ENCODE measurements at regions not wholly inside any gene's neighbourhood (a gene's known extent, or its start where the extent isn't known, plus 50 kb on each side); places are given as distances from the start of the nearest gene placed in this dataset.

DNA sequence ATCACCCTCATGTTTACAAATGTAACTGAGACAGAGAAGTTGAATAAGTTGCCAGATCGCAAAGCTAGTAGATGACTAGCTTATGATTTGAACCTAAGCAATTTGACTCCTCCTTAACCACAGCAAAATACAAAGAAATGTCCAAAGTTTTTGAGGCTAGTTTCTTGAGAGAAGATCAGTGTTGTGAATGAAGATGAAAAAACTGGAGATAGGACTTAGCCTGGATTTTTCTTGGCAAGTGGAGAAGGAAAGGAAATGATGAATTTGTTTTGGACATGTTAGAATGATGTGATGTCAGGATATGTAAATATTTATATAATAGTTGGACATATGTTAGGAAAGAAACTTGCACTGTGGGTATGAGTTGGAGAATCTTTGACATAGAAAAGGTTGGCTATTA, 149.8 kb downstream of the LSMEM1 start:
- Histone ChIP-seq H4K20me1 (ENCODE audit: insufficient read depth, low read length, poor library complexity, severe bottlenecking) (no peaks in the 10 kb centered on the region), H3K9ac (ENCODE audit: low read depth, low read length, poor library complexity, severe bottlenecking) (no peak overlapping the region), H3K4me3 (ENCODE audit: low read length, poor library complexity, severe bottlenecking) (no peak overlapping the region), H3K9me2 (replicated peaks; ENCODE audit: low read depth, low read length) (no peaks in the 10 kb centered on the region), H3K4me2 (ENCODE audit: low read depth, low read length, poor library complexity, severe bottlenecking) (no peak overlapping the region), H2AFZ (ENCODE audit: low read length) (no peak overlapping the region), H3K79me2 (ENCODE audit: insufficient read depth, low read length) (no peaks in the 10 kb centered on the region), H3K4me1 (ENCODE audit: insufficient read depth, low read length, poor library complexity, severe bottlenecking) (no peaks in the 10 kb centered on the region), H3K36me3 (ENCODE audit: insufficient read depth, low read length) (no peaks in the 10 kb centered on the region), H3K27me3 (ENCODE audit: insufficient read depth, low read length, poor library complexity, severe bottlenecking) (no peaks in the 10 kb centered on the region), H3F3A (ENCODE audit: low read depth) (no peaks in the 10 kb centered on the region), H3K9me3 (ENCODE audit: insufficient read depth, low read depth, low read length) (no peaks in the 10 kb centered on the region)
- TF ChIP-seq EZH2phosphoT487 (IDR thresholded peaks at IDR 0.05; ENCODE audit: borderline replicate concordance) (no peak), CTCF (conservative IDR thresholded peaks at IDR 0.05; ENCODE audit: low read length) (no peak)

GRCh38 chr7:112634107-112634506, 153.3 kb downstream of the LSMEM1 start:
- Histone ChIP-seq H2AFZ (ENCODE audit: low read length) (no peak overlapping the region), H3K9ac (ENCODE audit: low read depth, low read length, poor library complexity, severe bottlenecking) (no peak overlapping the region), H3K36me3 (ENCODE audit: insufficient read depth, low read length) (no peaks in the 10 kb centered on the region), H3K27me3 (ENCODE audit: insufficient read depth, low read length, poor library complexity, severe bottlenecking) (no peaks in the 10 kb centered on the region), H3K4me1 (ENCODE audit: insufficient read depth, low read length, poor library complexity, severe bottlenecking) (no peaks in the 10 kb centered on the region), H3K9me2 (replicated peaks; ENCODE audit: low read depth, low read length) (no peaks in the 10 kb centered on the region), H3K4me3 (ENCODE audit: low read length, poor library complexity, severe bottlenecking) (no peak overlapping the region), H4K20me1 (ENCODE audit: insufficient read depth, low read length, poor library complexity, severe bottlenecking) (no peaks in the 10 kb centered on the region), H3K79me2 (ENCODE audit: insufficient read depth, low read length) (no peaks in the 10 kb centered on the region), H3F3A (ENCODE audit: low read depth) (no peaks in the 10 kb centered on the region), H3K9me3 (ENCODE audit: insufficient read depth, low read depth, low read length) (no peaks in the 10 kb centered on the region), H3K4me2 (ENCODE audit: low read depth, low read length, poor library complexity, severe bottlenecking) (no peak overlapping the region)
- TF ChIP-seq CTCF (conservative IDR thresholded peaks at IDR 0.05; ENCODE audit: low read length) (no peak), EZH2phosphoT487 (IDR thresholded peaks at IDR 0.05; ENCODE audit: borderline replicate concordance) (no peak)

- H3F3A ChIP-seq (ENCODE audit: low read depth), result no peaks in the 10 kb centered on the region
- no peak overlapping the region for H3K9ac ChIP-seq (ENCODE audit: low read depth, low read length, poor library complexity, severe bottlenecking)
- H3K36me3 ChIP-seq (ENCODE audit: insufficient read depth, low read length), result no peaks in the 10 kb centered on the region
- H3K9me2 ChIP-seq (replicated peaks; ENCODE audit: low read depth, low read length), result no peaks in the 10 kb centered on the region
- TF ChIP-seq CTCF (conservative IDR thresholded peaks at IDR 0.05; ENCODE audit: low read length) (no peak), EZH2phosphoT487 (IDR thresholded peaks at IDR 0.05; ENCODE audit: borderline replicate concordance) (no peak)
- no peaks in the 10 kb centered on the region for H3K4me1 ChIP-seq (ENCODE audit: insufficient read depth, low read length, poor library complexity, severe bottlenecking)
- H3K27me3 ChIP-seq (ENCODE audit: insufficient read depth, low read length, poor library complexity, severe bottlenecking), result no peaks in the 10 kb centered on the region
- no peak overlapping the region for H3K4me3 ChIP-seq (ENCODE audit: low read length, poor library complexity, severe bottlenecking)
- no peaks in the 10 kb centered on the region for H3K9me3 ChIP-seq (ENCODE audit: insufficient read depth, low read depth, low read length)
- H2AFZ ChIP-seq (ENCODE audit: low read length), result no peak overlapping the region
- no peak overlapping the region for H3K4me2 ChIP-seq (ENCODE audit: low read depth, low read length, poor library complexity, severe bottlenecking)
- H4K20me1 ChIP-seq (ENCODE audit: insufficient read depth, low read length, poor library complexity, severe bottlenecking), result no peaks in the 10 kb centered on the region
- no peaks in the 10 kb centered on the region for H3K79me2 ChIP-seq (ENCODE audit: insufficient read depth, low read length)
These were observed 154.5 kb downstream of the TMEM168 start for GRCh38 chr7:112635742-112636141.
